G401.6 (cell line): ENCODE measurements at regions not wholly inside any gene's neighbourhood (a gene's known extent, or its start where the extent isn't known, plus 50 kb on each side); places are given as distances from the start of the nearest gene placed in this dataset.
A peak's percentile ranks its signal among the peaks of the same experiment; 100 is the strongest.

Experiments
- FAIRE-seq: peaks from 2 replicates; lab custom pipeline; 2012; peaks lifted over from hg19 to GRCh38; lab: Jason Lieb, UNC

DNA sequence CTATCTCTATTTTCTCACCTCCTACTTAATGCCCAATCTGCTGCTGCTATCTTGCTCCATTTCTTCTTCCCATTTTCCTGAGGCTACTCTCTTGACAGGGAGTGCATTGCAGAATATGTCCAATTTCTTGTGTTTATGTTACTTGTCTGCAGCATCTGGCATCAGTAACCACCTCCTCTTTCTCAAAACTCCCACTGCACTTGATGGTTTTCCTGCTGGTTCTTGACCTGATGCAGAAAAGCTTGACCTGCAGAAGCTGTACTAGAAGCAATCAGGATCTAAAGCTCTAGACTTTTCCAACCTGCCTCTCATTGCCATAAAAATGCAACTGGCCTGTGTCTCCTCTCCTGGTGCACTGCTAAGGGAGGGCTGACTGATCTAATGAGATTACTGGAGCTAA lies 287.8 kb downstream of the ZEB1 start:
- FAIRE-seq = no peak

DNA sequence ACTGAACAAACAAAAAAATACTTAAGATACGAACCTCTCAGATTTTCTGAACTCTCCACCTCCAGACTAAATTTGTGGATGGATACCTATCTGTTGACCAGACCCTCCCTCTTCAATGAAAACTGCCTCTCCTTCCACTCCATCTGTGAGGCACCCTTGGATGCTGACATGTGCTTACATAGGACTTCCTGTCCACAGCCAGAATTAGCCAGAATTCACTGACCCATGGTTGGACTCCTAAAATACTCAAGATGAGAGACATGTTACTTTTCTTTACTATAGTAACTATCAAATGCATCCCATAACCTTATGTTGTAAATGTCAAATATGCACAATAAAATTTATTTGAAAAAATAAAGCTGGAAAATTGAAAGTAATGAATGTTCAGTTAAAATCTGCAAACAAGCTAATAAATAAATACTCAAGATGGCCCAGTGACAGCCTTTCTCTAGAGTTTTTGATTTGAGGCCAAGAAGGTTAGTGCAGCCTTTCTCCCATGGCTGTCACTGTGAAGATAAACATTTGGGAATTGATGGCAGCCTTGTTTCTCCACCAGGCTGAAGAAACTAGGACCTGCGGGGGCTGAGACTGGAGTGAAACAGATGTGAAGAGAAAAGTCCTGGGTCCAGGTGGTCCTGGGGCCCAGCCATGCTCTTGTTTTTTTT lies 287.0 kb downstream of the ZEB1 start:
- no peak for FAIRE-seq

DNA sequence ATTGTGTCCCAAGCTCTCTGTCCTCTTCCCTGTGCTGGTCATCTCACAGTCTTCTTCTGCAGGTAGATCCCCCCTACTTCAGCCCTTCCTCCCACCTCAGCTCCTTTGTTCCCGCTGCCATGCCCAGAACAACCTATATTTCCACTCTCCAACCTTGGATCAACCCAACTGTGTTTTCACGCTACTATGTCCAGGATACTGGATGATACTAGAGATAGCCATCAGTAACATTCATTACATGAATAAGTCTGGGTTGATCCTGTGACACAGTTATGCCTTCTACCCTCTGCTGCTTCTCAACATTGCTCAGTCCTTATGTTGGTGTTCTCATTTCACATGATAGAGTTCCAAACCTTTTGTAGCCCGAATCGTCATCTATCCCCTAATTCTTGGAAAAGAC lies 286.4 kb downstream of the ZEB1 start:
- no peak for FAIRE-seq

DNA sequence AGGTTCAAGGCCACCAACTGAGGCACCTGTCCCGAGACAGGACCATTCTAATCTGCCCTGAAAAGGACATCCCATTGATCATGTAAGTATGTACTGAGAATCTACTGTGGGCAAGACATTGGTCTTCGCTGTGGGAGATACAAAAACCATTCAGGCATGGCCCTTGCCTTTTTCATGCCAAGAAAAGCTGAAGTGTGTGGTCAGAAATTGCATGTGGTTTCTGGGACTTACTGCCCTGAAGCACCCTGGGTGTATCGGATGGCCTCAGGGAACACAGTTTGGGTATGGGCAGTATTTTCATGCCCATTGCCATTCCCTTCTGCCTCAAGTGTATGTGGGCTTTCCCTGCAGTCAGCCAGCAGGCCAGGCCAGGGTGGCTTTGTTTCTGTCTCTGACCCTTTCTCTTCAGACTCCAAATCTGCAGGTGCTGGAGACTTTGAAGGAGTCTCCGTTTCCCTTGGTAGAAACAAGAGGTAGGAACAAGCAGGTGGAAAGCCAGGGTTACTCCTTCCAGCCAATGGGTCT lies 285.7 kb downstream of the ZEB1 start:
- no peak for FAIRE-seq

DNA sequence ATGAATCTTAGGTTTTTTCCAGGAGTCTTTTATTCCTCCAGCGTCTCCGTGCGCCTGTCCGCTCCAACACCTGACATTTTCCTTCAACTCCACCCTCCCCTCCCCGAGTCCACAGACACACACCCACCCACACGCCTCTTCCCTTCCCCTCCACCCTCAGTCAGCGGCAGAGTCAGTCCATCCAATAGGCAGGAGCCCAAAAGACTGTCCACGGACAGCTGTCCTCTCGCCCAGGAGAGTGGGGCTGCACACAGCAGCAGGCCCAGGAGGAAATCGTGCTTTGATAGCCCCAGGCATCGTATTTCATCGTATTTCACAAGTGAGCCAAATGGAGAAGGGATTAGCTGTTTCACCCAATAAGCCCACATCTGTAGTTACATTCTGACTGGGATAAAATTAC lies 285.1 kb downstream of the ZEB1 start:
- no peak for FAIRE-seq

DNA sequence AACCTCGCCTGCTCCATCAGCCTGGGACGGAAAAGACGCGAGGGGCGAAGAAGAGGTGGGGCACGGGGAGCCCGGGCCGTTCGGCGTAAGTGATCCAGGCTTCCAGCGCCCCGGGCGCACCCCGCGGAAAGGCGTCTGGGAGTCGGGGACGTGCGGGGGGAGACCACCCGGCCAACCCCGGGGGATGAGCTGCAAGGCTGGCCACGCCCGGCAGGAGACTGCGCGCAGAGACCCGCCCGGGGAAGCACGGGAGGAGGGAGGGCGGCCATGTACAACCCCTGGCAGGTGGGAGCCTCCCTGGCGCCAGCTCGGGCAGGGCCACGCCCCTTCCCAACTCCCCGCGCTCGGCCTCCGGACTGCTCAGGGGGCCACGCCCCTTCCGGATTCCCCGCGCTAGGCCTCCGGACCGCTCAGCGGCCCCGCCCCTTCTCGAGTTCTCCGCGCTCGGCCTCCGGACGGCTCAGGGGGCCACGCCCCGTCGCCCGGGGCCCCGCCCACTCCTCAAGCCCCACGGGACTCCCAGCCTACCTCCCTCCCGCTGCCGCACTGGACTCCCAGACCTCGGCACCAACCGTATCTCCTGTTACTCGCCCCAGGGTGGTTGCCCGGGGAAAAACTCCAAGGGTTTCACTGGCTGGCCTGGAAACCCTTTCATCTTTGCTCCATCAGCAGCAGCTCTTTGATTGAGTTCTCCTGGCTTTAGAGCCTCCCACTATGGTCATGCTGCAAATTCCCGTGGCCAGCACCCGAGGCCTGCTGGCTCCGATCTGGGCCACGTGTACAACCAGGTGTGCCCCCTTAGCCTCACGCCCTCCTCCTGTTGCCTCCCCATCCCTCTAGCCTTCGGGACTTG lies 284.4 kb downstream of the ZEB1 start:
- peak; percentile 92 for FAIRE-seq

DNA sequence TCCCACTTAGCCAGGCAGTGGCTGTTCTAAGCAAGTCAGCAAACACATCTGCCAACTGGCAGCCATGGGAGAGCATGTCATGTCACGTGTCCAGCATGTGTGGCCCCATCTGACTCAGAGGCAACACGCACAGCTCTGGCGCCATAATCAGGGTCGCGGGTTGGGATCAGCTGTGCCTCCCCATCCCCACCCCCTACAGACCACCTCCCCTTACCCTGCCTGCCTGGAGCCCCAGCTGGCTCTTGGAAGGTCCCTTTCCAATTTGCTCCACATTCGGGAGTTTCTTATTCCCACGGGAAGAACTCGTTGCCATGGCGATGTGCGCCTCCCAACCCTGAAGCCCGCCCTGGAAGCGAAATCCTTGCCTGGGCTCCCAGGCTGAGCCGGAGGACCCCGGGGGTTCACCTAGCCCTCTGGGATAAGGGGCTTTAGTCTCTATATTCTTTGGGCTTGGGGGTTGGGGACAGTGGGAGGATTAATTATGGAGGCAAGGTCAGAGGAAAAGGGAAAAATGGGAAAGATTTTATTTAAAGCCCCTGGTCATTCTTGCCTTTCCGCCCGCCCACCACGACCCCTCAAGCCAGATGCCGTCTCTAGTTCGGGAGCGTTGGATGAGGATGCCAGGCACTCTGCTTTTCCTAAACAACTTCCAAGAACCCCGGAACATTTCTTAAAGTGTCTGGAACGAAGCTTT lies 283.7 kb downstream of the ZEB1 start:
- no peak for FAIRE-seq

DNA sequence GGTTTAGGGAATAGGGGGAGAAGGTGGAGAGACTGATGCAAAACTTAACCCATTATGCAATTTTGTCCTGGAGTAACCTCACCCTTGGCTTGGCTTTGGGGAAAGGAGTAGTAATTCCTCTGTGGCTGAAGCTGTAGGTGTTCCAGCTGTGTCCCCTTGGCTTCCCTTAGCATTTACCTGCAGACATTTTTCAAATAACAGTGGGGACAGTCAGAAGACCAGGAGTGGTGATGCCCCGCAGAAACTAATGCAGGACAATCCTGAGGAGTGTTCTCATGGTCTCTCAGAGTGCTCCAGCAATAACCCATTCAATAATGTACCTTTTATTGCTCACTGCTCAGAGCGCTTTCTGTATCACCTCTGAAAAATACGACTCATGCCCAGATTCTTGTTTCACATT lies 282.1 kb downstream of the ZEB1 start:
- FAIRE-seq = no peak

DNA sequence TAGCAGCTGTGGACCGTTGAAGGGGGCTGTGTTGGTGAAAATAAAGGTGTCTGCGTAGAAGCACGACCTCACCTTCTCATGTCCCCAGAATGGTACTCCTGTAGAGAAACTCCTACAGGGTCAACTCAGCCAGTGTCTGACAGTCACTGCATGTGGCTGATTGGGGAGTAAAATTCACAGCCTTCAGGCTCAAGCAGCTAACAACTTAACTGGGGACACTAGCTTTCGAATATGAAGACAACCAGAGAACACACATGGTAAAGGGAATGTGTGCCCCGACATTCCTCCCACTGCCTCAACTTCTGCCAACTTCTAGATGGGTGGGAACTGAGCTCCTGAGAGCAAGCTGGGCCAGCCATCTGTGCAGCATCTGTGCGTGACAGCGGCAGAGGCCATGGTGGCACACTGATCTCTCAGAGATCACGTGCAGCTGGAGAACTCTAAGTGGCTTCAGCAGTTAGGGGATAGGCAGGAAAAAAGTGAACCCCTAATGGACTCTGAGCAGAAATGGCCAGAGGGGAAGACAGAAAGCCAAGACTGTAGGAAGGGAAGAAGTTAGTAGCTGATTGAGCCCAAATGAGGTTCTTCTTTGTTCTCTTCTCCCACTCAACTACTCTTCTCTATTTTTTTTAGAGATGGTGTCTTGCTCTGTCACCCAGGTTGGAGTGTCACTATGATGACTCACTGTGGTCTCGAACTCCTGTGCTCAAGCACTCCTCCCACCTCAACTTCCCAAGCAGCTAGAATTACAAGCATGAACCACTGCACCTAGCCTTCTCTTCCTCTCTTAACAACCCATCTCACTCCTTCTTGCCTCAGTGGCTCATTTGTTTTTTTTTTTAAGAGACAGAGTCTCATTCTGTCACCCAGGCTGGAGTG lies 280.8 kb downstream of the ZEB1 start:
- no peak for FAIRE-seq

DNA sequence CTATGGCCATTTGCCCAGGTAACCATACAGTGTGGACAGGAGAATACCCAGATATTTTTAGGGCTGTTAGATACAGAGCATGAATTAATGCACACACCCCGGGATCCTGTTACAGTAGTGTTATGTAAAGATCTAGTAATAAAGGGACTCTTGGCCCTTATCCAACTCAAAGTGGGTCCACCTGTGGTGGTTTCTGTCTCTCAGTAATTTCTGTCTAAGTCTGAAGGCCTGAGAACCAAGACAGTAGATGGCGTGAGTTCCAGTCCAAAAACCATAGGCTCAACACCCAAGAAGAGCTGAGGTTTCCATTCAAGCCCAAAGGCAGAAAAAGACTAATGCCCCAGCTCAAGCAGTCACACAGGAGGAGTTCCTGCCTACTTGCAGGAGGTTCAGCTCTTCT lies 277.7 kb downstream of the ZEB1 start:
- no peak for FAIRE-seq

DNA sequence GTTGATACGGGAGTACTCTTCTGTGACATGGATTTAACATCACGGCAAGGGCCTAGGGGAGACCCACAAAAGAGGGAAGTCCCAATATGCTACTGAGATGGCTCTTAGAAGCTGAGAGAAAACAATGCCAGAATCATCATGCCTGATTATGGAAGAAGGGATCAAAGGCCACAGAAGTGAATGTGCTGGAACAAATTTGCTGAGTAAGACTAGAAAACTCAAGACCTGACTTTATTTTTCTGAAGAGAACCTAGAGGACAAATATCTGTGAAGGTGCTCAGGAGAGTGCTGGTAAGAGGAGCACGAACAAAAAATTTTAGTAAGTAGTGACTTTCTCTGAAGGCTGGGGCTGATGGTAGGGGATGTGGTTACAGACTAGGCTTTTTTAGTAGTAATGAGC lies 277.0 kb downstream of the ZEB1 start:
- no peak for FAIRE-seq

DNA sequence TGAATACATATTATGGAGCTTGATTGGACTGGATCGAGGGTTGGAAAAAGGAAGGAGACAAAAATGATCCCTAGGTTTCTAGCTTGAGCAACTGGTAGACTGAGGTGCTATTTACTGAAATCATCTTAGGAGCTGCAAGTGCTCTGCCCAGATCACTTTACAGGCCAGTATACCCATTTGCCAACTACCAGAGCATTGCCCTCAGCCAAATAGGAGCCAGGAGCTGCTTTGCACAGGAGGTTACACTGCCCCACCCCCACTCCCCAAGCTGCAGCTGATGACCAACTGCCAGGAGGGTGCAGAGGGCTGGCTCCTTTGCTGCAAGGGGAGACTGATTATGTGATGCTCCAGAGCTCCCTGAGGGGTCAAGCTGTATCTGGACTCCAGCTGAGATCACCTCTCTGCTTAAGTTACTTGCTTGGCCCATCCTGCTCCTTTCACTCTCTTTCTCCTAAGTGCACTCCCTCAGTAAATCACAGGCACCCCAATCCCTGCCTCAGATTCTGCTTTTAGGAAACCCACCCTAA lies 275.4 kb downstream of the ZEB1 start:
- no peak for FAIRE-seq

DNA sequence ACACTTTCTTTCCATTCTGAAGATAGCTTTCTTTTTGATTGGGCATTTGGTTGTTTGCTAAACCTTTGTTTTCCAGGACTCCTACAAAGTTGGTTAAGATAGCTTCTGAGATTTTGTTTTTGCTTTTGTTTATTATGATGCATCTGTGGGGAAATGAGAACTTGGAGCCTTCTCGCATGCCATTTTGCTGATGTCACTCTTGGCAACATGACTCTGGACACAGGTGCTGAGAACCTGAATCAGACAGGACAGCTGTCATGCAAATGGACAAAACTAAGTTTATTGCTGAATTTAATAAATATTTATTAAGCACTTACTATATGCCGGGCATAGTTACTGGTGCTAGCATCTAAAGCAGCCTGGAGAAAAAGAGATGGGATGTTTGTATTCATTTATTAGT lies 274.1 kb downstream of the ZEB1 start:
- FAIRE-seq = no peak

DNA sequence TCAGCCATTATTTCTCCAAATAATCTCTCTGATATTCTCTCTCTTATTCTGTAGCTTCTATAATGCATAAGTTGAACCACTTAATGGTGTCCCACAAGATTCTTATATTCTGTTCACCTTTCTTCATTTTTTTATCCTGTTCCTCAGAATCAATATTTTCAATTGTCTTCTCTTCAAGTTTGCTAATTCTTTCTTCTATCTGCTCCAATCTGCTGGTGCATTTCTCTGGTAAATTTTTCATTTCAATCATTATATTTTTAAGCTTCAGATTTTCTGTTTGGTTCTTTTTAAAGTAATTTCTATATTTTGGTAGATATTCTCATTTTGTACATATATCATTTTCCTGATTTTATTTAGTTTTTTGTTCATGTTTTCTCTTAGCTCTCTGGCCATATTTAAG lies 272.6 kb downstream of the ZEB1 start:
- peak; percentile 60 for FAIRE-seq

DNA sequence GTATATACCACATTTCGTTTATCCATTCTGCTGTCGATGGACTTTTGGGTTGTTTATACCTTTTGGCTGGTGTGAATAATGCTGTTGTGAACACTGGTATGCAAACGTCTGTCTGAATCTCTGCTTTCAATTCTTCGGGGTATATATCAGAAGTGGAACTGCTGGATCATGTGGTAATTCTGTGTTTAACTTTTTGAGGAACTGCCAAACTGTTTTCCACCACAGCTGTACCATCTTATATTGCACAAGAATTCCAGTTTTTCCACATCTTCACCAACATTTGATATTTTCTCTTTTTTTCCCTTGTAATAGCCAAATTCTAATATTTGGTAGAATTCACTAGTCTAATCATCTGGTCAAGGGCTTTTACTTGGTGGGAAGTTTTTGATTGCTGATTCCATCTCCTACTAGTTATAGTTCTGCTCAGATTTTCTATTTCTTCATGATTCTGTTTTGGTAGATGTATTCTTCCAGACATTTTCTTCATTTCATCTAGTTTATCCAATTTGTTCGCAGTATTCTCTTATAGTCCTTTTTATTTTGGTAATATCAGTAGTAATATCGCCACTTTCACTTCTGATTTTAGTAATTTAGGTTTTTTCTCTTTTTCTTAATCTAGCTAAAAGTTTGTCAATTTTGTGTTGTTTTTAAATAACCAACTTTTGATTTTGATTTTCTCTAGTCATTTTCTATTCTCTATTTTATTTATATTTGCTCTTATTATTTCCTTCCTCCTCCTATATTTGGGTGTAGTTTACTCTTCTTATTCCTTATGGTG lies 271.2 kb downstream of the ZEB1 start:
- FAIRE-seq = no peak

DNA sequence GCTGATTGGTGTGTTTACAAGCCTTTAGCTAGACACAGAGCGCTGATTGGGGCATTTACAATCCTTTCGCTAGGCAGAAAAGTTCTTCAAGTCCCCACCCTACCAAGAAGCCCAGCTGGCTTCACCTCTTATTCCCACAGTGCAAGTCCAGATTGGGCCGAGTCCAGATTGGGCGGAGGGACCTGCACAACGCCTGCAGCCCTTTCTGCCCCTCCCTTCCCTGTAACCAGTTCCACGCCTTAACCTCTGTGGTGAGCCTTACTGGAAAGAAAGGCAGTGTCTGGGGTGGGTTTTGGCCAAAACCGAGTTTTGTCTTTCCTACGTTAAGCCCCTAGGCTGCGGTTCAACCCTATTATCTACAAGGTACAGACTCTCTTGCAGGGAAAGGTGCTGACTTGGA lies 268.7 kb downstream of the ZEB1 start:
- no peak for FAIRE-seq

DNA sequence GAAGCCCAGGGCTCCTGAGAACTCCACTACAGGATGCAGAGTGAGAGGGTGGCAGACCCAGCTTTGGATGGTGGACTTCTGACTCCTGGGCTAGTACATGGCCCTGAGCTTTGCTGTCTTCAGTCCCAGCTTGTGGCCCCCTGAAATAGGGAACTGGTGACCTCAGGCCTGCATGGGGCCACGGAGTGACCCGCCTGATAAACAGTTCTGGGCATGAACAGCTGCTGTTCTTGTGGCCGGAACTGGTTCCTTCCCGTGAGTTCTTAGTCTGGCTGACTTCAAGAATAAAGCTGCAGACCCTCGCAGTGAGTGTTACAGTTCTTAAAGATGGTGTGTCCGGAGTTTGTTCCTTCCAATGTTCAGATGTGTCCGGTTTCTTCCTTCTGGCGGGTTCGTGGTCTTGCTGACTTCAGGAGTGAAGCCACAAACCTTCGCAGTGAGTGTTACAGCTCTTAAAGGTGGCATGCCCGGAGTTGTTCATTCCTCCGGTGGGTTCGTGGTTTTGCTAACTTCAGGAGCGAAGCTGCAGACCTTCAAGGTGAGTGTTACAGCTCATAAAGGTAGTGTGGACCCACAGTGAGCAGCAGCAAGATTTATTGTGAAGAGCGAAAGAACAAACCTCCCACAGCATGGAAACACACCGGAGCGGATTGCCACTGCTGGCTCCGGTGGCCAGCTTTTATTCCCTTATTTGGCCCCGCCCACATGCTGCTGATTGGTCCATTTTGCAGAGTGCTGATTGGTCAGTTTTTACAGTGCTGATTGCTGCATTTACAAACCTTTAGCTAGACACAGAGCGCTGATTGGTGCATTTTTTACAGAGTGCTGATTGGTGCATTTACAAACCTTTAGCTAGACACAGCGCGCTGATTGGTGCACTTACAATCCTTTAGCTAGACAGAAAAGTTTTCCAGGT lies 268.0 kb downstream of the ZEB1 start:
- FAIRE-seq = no peak

DNA sequence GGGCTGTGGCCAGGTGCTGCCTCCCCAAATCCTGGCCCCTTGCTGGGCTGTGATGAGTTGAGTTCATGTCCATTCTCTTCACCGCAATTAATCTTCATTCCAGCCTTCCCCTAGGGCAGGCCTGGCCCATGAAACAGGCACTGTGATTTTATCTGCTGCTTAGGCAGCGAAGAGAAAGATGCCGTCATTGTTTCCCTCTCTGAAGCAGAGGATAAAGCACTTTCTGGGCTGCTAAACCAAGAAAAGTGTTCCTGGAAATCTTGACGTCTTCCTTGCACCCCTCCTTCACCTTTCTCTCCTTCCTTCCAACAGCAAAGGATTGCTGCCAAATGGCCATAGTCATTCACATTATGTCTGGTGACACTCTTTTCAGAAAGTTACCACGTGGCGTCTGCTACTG lies 265.9 kb downstream of the ZEB1 start:
- FAIRE-seq = no peak

DNA sequence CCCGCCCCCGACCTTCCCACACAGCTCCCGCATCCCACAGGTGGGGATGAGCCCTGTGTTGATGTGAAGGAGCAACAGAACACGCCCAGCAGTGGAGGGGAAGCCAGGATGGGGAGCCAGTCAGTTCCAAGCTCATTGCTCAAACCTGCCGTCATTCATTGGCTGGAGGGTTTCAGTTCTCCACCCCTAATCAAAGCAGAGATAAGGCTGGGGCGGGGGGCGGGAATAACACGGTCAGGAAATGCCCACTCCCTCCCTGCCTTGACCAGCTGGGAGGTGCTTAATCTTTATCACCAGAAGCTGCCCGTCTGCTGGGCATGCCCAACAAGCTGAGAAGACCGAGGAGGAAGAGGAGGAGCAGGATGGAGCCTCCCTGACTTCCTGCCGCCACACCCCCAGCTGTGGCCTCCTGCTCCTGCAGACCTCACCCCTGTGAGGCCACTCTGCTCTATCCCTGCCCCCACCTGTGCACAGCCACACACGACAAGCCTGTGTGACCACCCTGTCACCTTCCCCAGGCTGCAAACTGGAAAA lies 265.1 kb downstream of the ZEB1 start:
- FAIRE-seq = no peak

DNA sequence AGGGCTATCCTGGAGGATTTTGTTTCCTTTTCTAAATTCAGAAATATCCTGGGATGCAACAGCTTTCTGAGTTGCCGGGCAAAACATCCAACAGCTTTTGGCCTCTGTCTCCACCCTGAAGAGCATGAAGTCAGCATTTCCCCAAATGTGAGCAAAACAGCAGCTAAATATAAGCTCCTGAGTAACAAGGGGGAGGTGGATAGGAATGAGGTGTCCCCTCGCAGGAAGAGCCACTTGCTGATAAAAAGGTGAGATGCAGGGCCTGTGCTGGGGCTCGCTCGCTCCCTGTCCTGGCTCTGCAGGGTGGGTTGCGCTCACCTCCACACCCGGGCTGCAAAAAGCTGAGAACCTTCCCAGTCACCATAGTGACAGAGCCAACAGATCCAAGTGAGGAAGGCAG lies 264.3 kb downstream of the ZEB1 start:
- no peak for FAIRE-seq
